GM12892 (cell line): ENCODE measurements at regions not wholly inside any gene's neighbourhood (a gene's known extent, or its start where the extent isn't known, plus 50 kb on each side); places are given as distances from the start of the nearest gene placed in this dataset.

Experiments
- POLR2A ChIP-seq: IDR thresholded peaks from 2 replicates; pipeline ENCODE4 v1.6.1; 2011; ENCODE audit warnings: low read depth, low read length, control low read depth
- POLR2AphosphoS5 ChIP-seq: IDR thresholded peaks from 2 replicates; pipeline ENCODE4 v1.6.1; 2011; ENCODE audit warnings: low read depth, low read length, control low read depth

- no peak for TF ChIP-seq POLR2AphosphoS5
- no peak for TF ChIP-seq POLR2A
Measured at GRCh38 chr16:72554935-72555334, 383.0 kb upstream of the PMFBP1 start.
